H9 (cell line): ENCODE measurements at regions not wholly inside any gene's neighbourhood (a gene's known extent, or its start where the extent isn't known, plus 50 kb on each side); places are given as distances from the start of the nearest gene placed in this dataset.

Experiments used
- DNase-seq: peaks from one replicate; pipeline ENCODE4 v3.0.0-alpha.2; 2017
- H2AFZ ChIP-seq: one replicate; pipeline ENCODE4 v1.6.1; 2013; ENCODE audit warnings: mild to moderate bottlenecking, low read length, control low read depth, moderate library complexity
- H2AK5ac ChIP-seq: 2 replicates; pipeline ENCODE4 v1.6.1; 2013; ENCODE audit warnings: low read length, control low read depth, mixed read lengths; ENCODE audit not compliant: insufficient read length
- H2BK120ac ChIP-seq: one replicate; pipeline ENCODE4 v1.6.1; 2013; ENCODE audit warnings: low read depth, mild to moderate bottlenecking, low read length, control low read depth, inconsistent platforms; ENCODE audit not compliant: poor library complexity, severe bottlenecking
- H2BK12ac ChIP-seq: 2 replicates; pipeline ENCODE4 v1.6.1; 2013; ENCODE audit warnings: low read length, control low read depth, mixed read lengths, low read depth; ENCODE audit not compliant: insufficient read length
- H2BK15ac ChIP-seq: 2 replicates; pipeline ENCODE4 v1.6.1; 2013; ENCODE audit warnings: low read depth, low read length, control low read depth
- H2BK20ac ChIP-seq: one replicate; pipeline ENCODE4 v1.6.1; 2013; ENCODE audit warnings: low read depth, mild to moderate bottlenecking, low read length, control low read depth, inconsistent platforms; ENCODE audit not compliant: poor library complexity, severe bottlenecking
- H2BK5ac ChIP-seq: 2 replicates; pipeline ENCODE4 v1.6.1; 2013; ENCODE audit warnings: low read length, control low read depth, mixed read lengths; ENCODE audit not compliant: insufficient read length
- H3K14ac ChIP-seq: 2 replicates; pipeline ENCODE4 v1.6.1; 2013; ENCODE audit warnings: low read length, control low read depth; ENCODE audit not compliant: insufficient read depth
- H3K18ac ChIP-seq: 2 replicates; pipeline ENCODE4 v1.6.1; 2013; ENCODE audit warnings: low read depth, mild to moderate bottlenecking, mixed read lengths, low read length, control low read depth; ENCODE audit not compliant: insufficient read length
- H3K23ac ChIP-seq: 2 replicates; pipeline ENCODE4 v1.6.1; 2013; ENCODE audit warnings: low read length, control low read depth, mixed read lengths, low read depth; ENCODE audit not compliant: insufficient read length
- H3K23me2 ChIP-seq: 2 replicates; pipeline ENCODE4 v1.6.1; 2013; ENCODE audit warnings: low read depth, mild to moderate bottlenecking, mixed read lengths, low read length, control low read depth; ENCODE audit not compliant: insufficient read length, poor library complexity, severe bottlenecking
- H3K27ac ChIP-seq: 2 replicates; pipeline ENCODE4 v1.5.1; 2013; ENCODE audit warnings: low read length, control low read depth, mixed read lengths, low read depth; ENCODE audit not compliant: insufficient read length
- H3K27me3 ChIP-seq: 2 replicates; pipeline ENCODE4 v1.6.1; 2013; ENCODE audit warnings: low read length, control low read depth, inconsistent platforms; ENCODE audit not compliant: insufficient read depth
- H3K4ac ChIP-seq: 2 replicates; pipeline ENCODE4 v1.6.1; 2013; ENCODE audit warnings: low read depth, mild to moderate bottlenecking, control low read depth, inconsistent platforms, low read length, moderate library complexity
- H3K4me1 ChIP-seq: 2 replicates; pipeline ENCODE4 v1.6.1; 2013; ENCODE audit warnings: low read length, control low read depth, inconsistent platforms; ENCODE audit not compliant: insufficient read depth
- H3K4me2 ChIP-seq: 2 replicates; pipeline ENCODE4 v1.6.1; 2013; ENCODE audit warnings: low read length, control low read depth, mixed read lengths; ENCODE audit not compliant: insufficient read length, insufficient read depth
- H3K56ac ChIP-seq: 2 replicates; pipeline ENCODE4 v1.6.1; 2013; ENCODE audit warnings: low read depth, mild to moderate bottlenecking, mixed read lengths, low read length, control low read depth; ENCODE audit not compliant: insufficient read length
- H3K79me1 ChIP-seq: 2 replicates; pipeline ENCODE4 v1.6.1; 2013; ENCODE audit warnings: low read depth, mild to moderate bottlenecking, moderate library complexity, low read length, control low read depth, inconsistent platforms; ENCODE audit not compliant: insufficient read depth, poor library complexity, severe bottlenecking
- H3K79me2 ChIP-seq: 2 replicates; pipeline ENCODE4 v1.6.1; 2013; ENCODE audit warnings: low read length, control low read depth, inconsistent platforms; ENCODE audit not compliant: insufficient read depth
- H3K9ac ChIP-seq: 2 replicates; pipeline ENCODE4 v1.6.1; 2013; ENCODE audit warnings: low read length, control low read depth, mixed read lengths; ENCODE audit not compliant: insufficient read length; ENCODE audit errors: extremely low read depth
- H3K9me3 ChIP-seq: one replicate; pipeline ENCODE4 v1.6.1; 2013; ENCODE audit warnings: low read depth, low read length, inconsistent platforms; ENCODE audit not compliant: control insufficient read depth
- H3T11ph ChIP-seq: one replicate; pipeline ENCODE4 v1.6.1; 2013; ENCODE audit warnings: mild to moderate bottlenecking, low read length, control low read depth, inconsistent platforms
- H4K20me1 ChIP-seq: one replicate; pipeline ENCODE4 v1.6.1; 2013; ENCODE audit not compliant: control insufficient read depth, insufficient read length, insufficient read depth
- H4K5ac ChIP-seq: 2 replicates; pipeline ENCODE4 v1.6.1; 2013; ENCODE audit warnings: low read depth, mild to moderate bottlenecking, mixed read lengths, low read length, control low read depth; ENCODE audit not compliant: insufficient read length
- H4K8ac ChIP-seq: replicated peaks from 2 replicates; pipeline ENCODE4 v1.6.1; 2013; ENCODE audit warnings: low read length, control low read depth, mixed read lengths, low read depth; ENCODE audit not compliant: insufficient read length
- H4K91ac ChIP-seq: 2 replicates; pipeline ENCODE4 v1.6.1; 2013; ENCODE audit warnings: low read depth, mild to moderate bottlenecking, moderate library complexity, mixed read lengths, low read length, control low read depth; ENCODE audit not compliant: insufficient read length
- H3K27ac Mint-ChIP-seq, 3 experiments: 2 replicates in 2 of 3; 3 replicates in 1 of 3; pipeline ENCODE4 v1.8.0; 2020 to 2021; ENCODE audit warnings: mixed read lengths in 3 of 3, mild to moderate bottlenecking in 1 of 3, moderate library complexity in 1 of 3
- H3K27me3 Mint-ChIP-seq: 2 replicates; pipeline ENCODE4 v1.8.0; 2021; ENCODE audit warnings: low read depth, mild to moderate bottlenecking, moderate library complexity, mixed read lengths
- H3K36me3 Mint-ChIP-seq, 3 experiments: 2 replicates in 2 of 3; 3 replicates in 1 of 3; pipeline ENCODE4 v1.8.0; 2020 to 2021; ENCODE audit warnings: low read depth in 3 of 3, mixed read lengths in 3 of 3; ENCODE audit not compliant: insufficient read depth in 1 of 3
- H3K4me1 Mint-ChIP-seq, 2 experiments: 2 replicates each; pipeline ENCODE4 v1.8.0; 2020; ENCODE audit warnings: mixed read lengths in 2 of 2
- H3K4me3 Mint-ChIP-seq, 2 experiments: 2 replicates in 1 of 2; 3 replicates in 1 of 2; pipeline ENCODE4 v1.8.0; 2020 to 2021; ENCODE audit warnings: mild to moderate bottlenecking in 2 of 2, mixed read lengths in 2 of 2, moderate library complexity in 1 of 2
- H3K9me3 Mint-ChIP-seq, 2 experiments: 2 replicates in 1 of 2; 3 replicates in 1 of 2; pipeline ENCODE4 v1.8.0; 2020; ENCODE audit warnings: mild to moderate bottlenecking in 2 of 2, mixed read lengths in 2 of 2, moderate library complexity in 1 of 2
- CTCF ChIP-seq: fragments of 200-600 bp; sonication (generic); conservative IDR thresholded peaks from 3 replicates; pipeline ENCODE4 v1.8.0; 2021; ENCODE audit warnings: antibody characterized with exemption, mild to moderate bottlenecking
- WGBS: extraction: QIAGEN DNeasy Blood & Tissue Kit; methylation state at CpG from one replicate; pipeline ENCODE4 v1.1.7; 2013; ENCODE audit warnings: missing lambda C conversion rate, low lambda C conversion rate, mixed read lengths; ENCODE audit not compliant: insufficient read length; ENCODE audit errors: extremely low coverage; 5-methylcytosine and 5-hydroxymethylcytosine counted together

GRCh38 chr16:61465285-61465684, 571.0 kb downstream of the CDH8 start:
- H3K4me1 Mint-ChIP-seq: no peaks in the 10 kb centered on the region

More at GRCh38 chr16:61465285-61465684, 571.0 kb downstream of the CDH8 start:
- no peak overlapping the region for H2AFZ ChIP-seq
- Mint-ChIP-seq H3K9me3 (no peaks in the 10 kb centered on the region), H3K27ac (no peak overlapping the region), H3K27me3 (no peaks in the 10 kb centered on the region), H3K4me3 (no peak overlapping the region), H3K36me3 (no peaks in the 10 kb centered on the region)
- H2BK120ac ChIP-seq: no peak overlapping the region
- H3K4me1 ChIP-seq: no peaks in the 10 kb centered on the region
- H3K79me2 ChIP-seq: no peaks in the 10 kb centered on the region
- H2BK15ac ChIP-seq: no peak overlapping the region
- no peak overlapping the region for H2BK5ac ChIP-seq
- no peaks in the 10 kb centered on the region for H3K27me3 ChIP-seq
- no peak overlapping the region for H2BK20ac ChIP-seq
- no peak overlapping the region for H3K56ac ChIP-seq
- H3K4ac ChIP-seq: no peak overlapping the region
- H3K23ac ChIP-seq: no peak overlapping the region
- no peak for DNase-seq
- no peak overlapping the region for H2AK5ac ChIP-seq
- no peaks in the 10 kb centered on the region for H3K9me3 ChIP-seq
- no CpG with 5 or more reads among the region's 3 CpGs for WGBS
- H2BK12ac ChIP-seq: no peak overlapping the region
- no peak overlapping the region for H3K27ac ChIP-seq
- H3K9ac ChIP-seq: no peak overlapping the region
- no peak overlapping the region for H3K14ac ChIP-seq
- no peaks in the 10 kb centered on the region for H4K20me1 ChIP-seq
- no peak overlapping the region for H3K18ac ChIP-seq
- TF ChIP-seq CTCF: no peak
- H3K4me2 ChIP-seq: no peak overlapping the region
- no peak overlapping the region for H3T11ph ChIP-seq
- H4K5ac ChIP-seq: no peak overlapping the region
- H3K23me2 ChIP-seq: no peaks in the 10 kb centered on the region
- H4K8ac ChIP-seq: no peak overlapping the region
- no peak overlapping the region for H4K91ac ChIP-seq
- no peaks in the 10 kb centered on the region for H3K79me1 ChIP-seq
